ENCODE measurements at regions not wholly inside any gene's neighbourhood (a gene's known extent, or its start where the extent isn't known, plus 50 kb on each side); places are given as distances from the start of the nearest gene placed in this dataset.

- no peak for DNase-seq (ENCODE audit: low read depth in 2 of 2)
Measured at GRCh38 chr9:7871977-7872730, 72.6 kb upstream of the DMAC1 start.

- DNase-seq (ENCODE audit: low read depth in 2 of 2): no peak
Measured at GRCh38 chr9:7869340-7869739, 69.8 kb upstream of the DMAC1 start.

DNA sequence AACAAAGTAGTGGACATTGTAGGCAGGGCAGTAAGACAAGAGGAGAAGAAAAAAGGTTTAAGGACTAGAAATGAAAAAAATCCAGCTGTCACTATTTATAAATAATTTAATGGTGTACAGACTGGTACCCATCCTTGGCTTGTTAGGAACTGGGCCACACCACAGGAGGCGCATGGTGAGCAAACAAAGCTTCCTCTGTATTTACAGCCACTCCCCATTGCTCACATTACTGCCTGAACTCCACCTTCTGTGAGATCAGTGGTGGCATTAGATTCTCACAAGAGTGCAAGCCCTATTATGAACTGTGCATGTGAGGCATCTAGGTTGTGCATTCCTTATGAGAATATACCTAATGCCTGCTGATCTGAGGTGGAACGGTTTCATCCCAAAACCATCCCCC lies 62.6 kb upstream of the DMAC1 start:
- DNase-seq (ENCODE audit: low read depth in 2 of 2): no peak

- DNase-seq (ENCODE audit: low read depth in 2 of 2): no peak
Measured at GRCh38 chr9:7861086-7861485, 61.5 kb upstream of the DMAC1 start.

- DNase-seq (ENCODE audit: low read depth in 2 of 2): no peak
Measured at GRCh38 chr9:7860335-7860709, 60.7 kb upstream of the DMAC1 start.

GRCh38 chr9:7859701-7860334 lies 60.2 kb upstream of the DMAC1 start:
- DNase-seq (ENCODE audit: low read depth in 2 of 2): no peak

DNA sequence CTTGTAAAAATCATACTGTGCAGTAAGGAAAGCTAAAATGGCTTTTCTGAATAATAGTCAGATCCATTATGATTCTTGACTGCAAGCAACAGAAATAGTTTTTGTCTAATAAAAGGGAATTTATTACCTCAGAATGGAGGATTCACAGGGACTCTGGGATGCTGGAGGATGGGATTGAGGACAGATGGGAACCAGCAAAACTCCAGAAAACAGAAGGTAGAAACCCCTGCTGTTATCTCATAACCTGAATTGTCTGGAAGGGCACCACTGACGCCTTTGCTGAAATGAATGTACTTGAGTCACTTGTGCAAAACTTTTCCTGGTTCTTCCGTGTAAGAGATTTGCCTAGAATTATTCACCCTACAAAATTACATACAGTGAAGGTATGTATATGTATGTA lies 58.6 kb upstream of the DMAC1 start:
- no peak for DNase-seq (ENCODE audit: low read depth in 2 of 2)

GRCh38 chr9:7854763-7855162 lies 55.2 kb upstream of the DMAC1 start:
- no peak for DNase-seq (ENCODE audit: low read depth in 2 of 2)
